CD14-positive monocyte (primary cell): ENCODE measurements at regions not wholly inside any gene's neighbourhood (a gene's known extent, or its start where the extent isn't known, plus 50 kb on each side); places are given as distances from the start of the nearest gene placed in this dataset.

Experiments used
- DNase-seq, 3 donors: peaks; one replicate each; pipeline ENCODE4 v3.0.0-alpha.2; 2011 to 2022
- H2AFZ ChIP-seq: 2 replicates; pipeline ENCODE4 v1.6.0; 2012; ENCODE audit warnings: mild to moderate bottlenecking, low read depth, low read length, inconsistent platforms; ENCODE audit not compliant: insufficient read depth, poor library complexity, severe bottlenecking
- H3K27ac ChIP-seq, 2 donors: 1 replicate in 1 of 2; 2 replicates in 1 of 2; pipeline ENCODE4 v1.5.1; 2012 to 2013; ENCODE audit warnings: low read length in 2 of 2, control low read depth in 1 of 2, inconsistent platforms in 1 of 2, low read depth in 1 of 2, mild to moderate bottlenecking in 1 of 2
- H3K27me3 ChIP-seq, 2 donors: one replicate each; pipeline versions ENCODE4 v1.6.0 to v1.6.1; 2011 to 2013; ENCODE audit warnings: low read length in 2 of 2; ENCODE audit not compliant: control insufficient read depth in 2 of 2, insufficient read depth in 2 of 2
- H3K36me3 ChIP-seq, 2 donors: replicated peaks in 1 of 2; 1 replicate in 1 of 2; 2 replicates in 1 of 2; pipeline versions ENCODE4 v1.5.1 to v1.6.1; 2012 to 2013; ENCODE audit warnings: low read length in 2 of 2, control low read depth in 1 of 2, inconsistent platforms in 1 of 2, mild to moderate bottlenecking in 1 of 2; ENCODE audit not compliant: insufficient read depth in 2 of 2, control insufficient read depth in 1 of 2
- H3K4me1 ChIP-seq, 2 donors: 1 replicate in 1 of 2; 2 replicates in 1 of 2; pipeline versions ENCODE4 v1.5.1 to v1.6.1; 2012 to 2013; ENCODE audit warnings: low read length in 2 of 2, control low read depth in 1 of 2, inconsistent platforms in 1 of 2, mild to moderate bottlenecking in 1 of 2, moderate library complexity in 1 of 2; ENCODE audit not compliant: insufficient read depth in 2 of 2, control insufficient read depth in 1 of 2
- H3K4me2 ChIP-seq: replicated peaks from 2 replicates; pipeline ENCODE3; 2012; ENCODE audit warnings: low read length, moderate library complexity, mild to moderate bottlenecking; ENCODE audit not compliant: poor library complexity, severe bottlenecking; ENCODE audit errors: extremely low read depth
- H3K4me3 ChIP-seq, 3 experiments: fragments of 200-600 bp in 1 of 3; sonication (generic) in 1 of 3; replicated peaks in 1 of 3; 1 replicate in 2 of 3; 2 replicates in 1 of 3; pipeline ENCODE4 v1.5.1; 2011 to 2013; ENCODE audit warnings: low read length in 3 of 3, mild to moderate bottlenecking in 3 of 3, control low read depth in 2 of 3, low read depth in 2 of 3, inconsistent platforms in 1 of 3, moderate library complexity in 1 of 3
- H3K79me2 ChIP-seq: 2 replicates; pipeline ENCODE4 v1.6.0; 2012; ENCODE audit warnings: mild to moderate bottlenecking, control low read depth, inconsistent platforms, low read length, moderate library complexity; ENCODE audit not compliant: insufficient read depth
- H3K9ac ChIP-seq: 2 replicates; pipeline ENCODE4 v1.6.0; 2017; ENCODE audit warnings: low read length, mild to moderate bottlenecking; ENCODE audit not compliant: insufficient read depth, poor library complexity, severe bottlenecking
- H3K9me3 ChIP-seq, 2 donors: replicated peaks in 1 of 2; 1 replicate in 1 of 2; 2 replicates in 1 of 2; pipeline versions ENCODE4 v1.5.1 to v1.6.1; 2012 to 2013; ENCODE audit warnings: low read length in 2 of 2, control low read depth in 1 of 2; ENCODE audit not compliant: control insufficient read depth in 1 of 2, insufficient read depth in 1 of 2
- H4K20me1 ChIP-seq: 2 replicates; pipeline ENCODE4 v1.6.0; 2012; ENCODE audit warnings: mild to moderate bottlenecking, low read length, control low read depth, moderate library complexity; ENCODE audit not compliant: insufficient read depth
- H3K27ac Mint-ChIP-seq, 7 donors: one replicate each; pipeline ENCODE4 v1.8.0; 2020; ENCODE audit warnings: mild to moderate bottlenecking in 7 of 7, mixed read lengths in 7 of 7, moderate library complexity in 6 of 7, inconsistent platforms in 2 of 7
- H3K27me3 Mint-ChIP-seq, 3 donors: one replicate each; pipeline ENCODE4 v1.8.0; 2021 to 2022; ENCODE audit warnings: low read depth in 3 of 3, mild to moderate bottlenecking in 3 of 3, mixed read lengths in 3 of 3, moderate library complexity in 3 of 3, inconsistent platforms in 1 of 3
- H3K36me3 Mint-ChIP-seq, 2 donors: one replicate each; pipeline ENCODE4 v1.8.0; 2020; ENCODE audit warnings: mixed read lengths in 2 of 2, inconsistent platforms in 1 of 2, mild to moderate bottlenecking in 1 of 2
- H3K4me1 Mint-ChIP-seq: one replicate; pipeline ENCODE4 v1.8.0; 2020; ENCODE audit warnings: mild to moderate bottlenecking, mixed read lengths
- H3K4me3 Mint-ChIP-seq, 2 donors: one replicate each; pipeline ENCODE4 v1.8.0; 2020; ENCODE audit warnings: mild to moderate bottlenecking in 2 of 2, mixed read lengths in 2 of 2, moderate library complexity in 1 of 2
- H3K9me3 Mint-ChIP-seq, 7 donors: one replicate each; pipeline ENCODE4 v1.8.0; 2020 to 2022; ENCODE audit warnings: mixed read lengths in 7 of 7, mild to moderate bottlenecking in 6 of 7, moderate library complexity in 6 of 7, inconsistent platforms in 2 of 7
- CTCF ChIP-seq: fragments of 200-600 bp; IDR thresholded peaks from one replicate; pipeline ENCODE4 v1.8.0; 2022; ENCODE audit warnings: antibody characterized with exemption, mild to moderate bottlenecking
- WGBS: methylation state at CpG from one replicate; pipeline ENCODE4 v1.1.5; 2013; ENCODE audit warnings: missing lambda C conversion rate; ENCODE audit not compliant: insufficient coverage; 5-methylcytosine and 5-hydroxymethylcytosine counted together
- intact Hi-C, 2 donors: fragments of 100-400 bp; cut with micrococcal nuclease; formaldehyde crosslinking; loops; one replicate each; pipeline versions ENCODE4 v1.15.0 to v1.15.1; 2023

GRCh38 chr6:106866875-106867658 is 107.5 kb downstream of the CD24 start:
- Mint-ChIP-seq H3K4me3 (no peak overlapping the region), H3K4me1 (no peaks in the 10 kb centered on the region), H3K27ac (no peak overlapping the region), H3K27me3 (peaks cover 0 to 5% (median 2%) of the 10 kb centered on the region in 3 donors), H3K36me3 (no peaks in the 10 kb centered on the region), H3K9me3 (peaks cover 11 to 29% (median 16%) of the 10 kb centered on the region in 7 donors)
- Histone ChIP-seq H3K4me1 (no peaks in the 10 kb centered on the region), H4K20me1 (no peaks in the 10 kb centered on the region), H3K36me3 (no peaks in the 10 kb centered on the region), H3K4me3 (no peak overlapping the region), H2AFZ (no peak overlapping the region), H3K4me2 (no peak overlapping the region), H3K27ac (no peak overlapping the region), H3K9ac (no peak overlapping the region), H3K79me2 (no peaks in the 10 kb centered on the region), H3K9me3 (peaks cover 0 to 26% of the 10 kb centered on the region in 2 donors), H3K27me3 (no peaks in the 10 kb centered on the region)
- intact Hi-C loops: no loop called here
- WGBS: 87% methylated on average over 14 of the region's 15 CpGs
- no peak for DNase-seq
- no peak for TF ChIP-seq CTCF

DNA sequence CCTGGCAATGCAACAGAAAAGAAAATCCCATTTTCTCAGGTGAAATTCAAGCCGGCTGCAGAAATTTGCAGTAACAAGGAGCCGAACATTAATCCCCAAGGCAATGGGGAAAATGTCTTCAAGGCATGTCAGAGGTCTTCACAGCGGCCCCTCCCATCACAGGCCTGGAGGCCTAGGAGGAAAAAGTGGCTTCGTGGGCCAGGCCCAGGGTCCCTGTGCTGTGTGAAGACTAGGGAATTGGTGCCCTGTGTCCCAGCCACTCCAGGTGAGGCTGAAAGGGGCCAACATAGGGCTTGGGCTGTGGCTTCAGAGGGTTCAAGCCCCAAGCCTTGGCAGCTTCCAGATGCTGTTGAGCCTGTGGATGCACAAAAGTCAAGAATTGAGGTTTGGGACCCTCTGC is 111.7 kb downstream of the CD24 start:
- no peak overlapping the region for H3K27ac Mint-ChIP-seq
- DNase-seq: no peak
- Histone ChIP-seq H3K9ac (no peak overlapping the region), H3K79me2 (no peaks in the 10 kb centered on the region), H3K9me3 (peaks cover 0 to 44% of the 10 kb centered on the region in 2 donors), H3K27ac (no peak overlapping the region), H3K27me3 (no peaks in the 10 kb centered on the region), H3K4me3 (no peak overlapping the region), H3K4me2 (no peak overlapping the region), H3K4me1 (no peaks in the 10 kb centered on the region), H2AFZ (no peak overlapping the region), H3K36me3 (no peaks in the 10 kb centered on the region), H4K20me1 (no peaks in the 10 kb centered on the region)
- H3K9me3 Mint-ChIP-seq: peaks cover 26 to 47% (median 31%) of the 10 kb centered on the region in 7 donors
- intact Hi-C loops: no loop called here
- peaks cover 0 to 4% (median 2%) of the 10 kb centered on the region in 3 donors for H3K27me3 Mint-ChIP-seq
- no peak for TF ChIP-seq CTCF
- H3K36me3 Mint-ChIP-seq: no peaks in the 10 kb centered on the region
- 87% methylated on average over 3 of the region's 4 CpGs for WGBS
- H3K4me1 Mint-ChIP-seq: no peaks in the 10 kb centered on the region
- H3K4me3 Mint-ChIP-seq: no peak overlapping the region
